IMR-90 (cell line): ENCODE measurements at regions not wholly inside any gene's neighbourhood (a gene's known extent, or its start where the extent isn't known, plus 50 kb on each side); places are given as distances from the start of the nearest gene placed in this dataset.

Experiments used
- ATAC-seq: fragments of 200-7000 bp; cut with Tn5 transposase; 2 replicates; pipeline ENCODE4 v1.9.1; 2020; ENCODE audit warnings: low read depth, mild to moderate bottlenecking, moderate library complexity
- BruUV-seq: library from RNA; stranded (reverse); fragments of 400-500 nt; replicated peaks from 2 replicates; lab custom pipeline; 2021; lab: Mats Ljungman, UMichigan
- CTCF ChIA-PET: fragments of 300-600 bp; formaldehyde crosslinking; extraction: SDS; loops from one replicate; lab custom pipeline; 2021; ENCODE audit warnings: antibody characterized with exemption; lab: Yijun Ruan, JAX
- POLR2A ChIA-PET: fragments of 300-600 bp; sonication (Branson Sonifier 250); formaldehyde crosslinking; loops from one replicate; lab custom pipeline; 2022; ENCODE audit warnings: antibody characterized with exemption; ENCODE audit not compliant: unreplicated experiment; lab: Charles Lee
- DNase-seq: peaks from one replicate; pipeline ENCODE4 v3.0.0; 2013
- H2AFZ ChIP-seq: replicated peaks from 2 replicates; pipeline ENCODE3; 2013; ENCODE audit warnings: low read length, mild to moderate bottlenecking; ENCODE audit not compliant: poor library complexity
- H2AK5ac ChIP-seq: 2 replicates; pipeline ENCODE4 v1.6.1; 2013; ENCODE audit warnings: low read depth, low read length, inconsistent platforms
- H2AK9ac ChIP-seq: replicated peaks from 2 replicates; pipeline ENCODE3; 2013; ENCODE audit warnings: mild to moderate bottlenecking, low read depth, low read length, moderate library complexity; ENCODE audit not compliant: poor library complexity
- H2BK120ac ChIP-seq: 2 replicates; pipeline ENCODE4 v1.6.1; 2013; ENCODE audit warnings: low read depth, low read length, inconsistent platforms
- H2BK15ac ChIP-seq: 3 replicates; pipeline ENCODE4 v1.6.1; 2013; ENCODE audit warnings: low read depth, low read length, inconsistent platforms
- H2BK20ac ChIP-seq: 2 replicates; pipeline ENCODE4 v1.6.1; 2013; ENCODE audit warnings: low read depth, mild to moderate bottlenecking, inconsistent platforms, low read length, moderate library complexity
- H2BK5ac ChIP-seq: 2 replicates; pipeline ENCODE4 v1.6.1; 2013; ENCODE audit warnings: mild to moderate bottlenecking, low read depth, low read length, inconsistent platforms; ENCODE audit not compliant: poor library complexity, severe bottlenecking
- H3K14ac ChIP-seq: replicated peaks from 2 replicates; pipeline ENCODE4 v1.6.1; 2013; ENCODE audit warnings: low read depth, low read length, inconsistent platforms
- H3K18ac ChIP-seq: 2 replicates; pipeline ENCODE4 v1.6.1; 2013; ENCODE audit warnings: low read depth, low read length, control low read depth
- H3K23ac ChIP-seq: 2 replicates; pipeline ENCODE4 v1.6.1; 2013; ENCODE audit warnings: low read depth, low read length, inconsistent platforms
- H3K27ac ChIP-seq: 2 replicates; pipeline ENCODE4 v1.5.1; 2013; ENCODE audit warnings: mild to moderate bottlenecking, control low read depth, low read length; ENCODE audit not compliant: insufficient read depth
- H3K27me3 ChIP-seq: 2 replicates; pipeline ENCODE4 v1.6.1; 2013; ENCODE audit warnings: low read length; ENCODE audit not compliant: control insufficient read depth, insufficient read depth
- H3K36me3 ChIP-seq: 2 replicates; pipeline ENCODE4 v1.6.1; 2013; ENCODE audit warnings: low read length, mixed read lengths; ENCODE audit not compliant: control insufficient read depth, insufficient read depth
- H3K4ac ChIP-seq: 2 replicates; pipeline ENCODE4 v1.6.1; 2013; ENCODE audit warnings: low read depth, low read length, inconsistent platforms
- H3K4me1 ChIP-seq: 2 replicates; pipeline ENCODE4 v1.6.1; 2013; ENCODE audit warnings: low read length, mixed read lengths; ENCODE audit not compliant: control insufficient read depth, insufficient read depth
- H3K4me2 ChIP-seq: 2 replicates; pipeline ENCODE4 v1.6.1; 2013; ENCODE audit warnings: low read depth, mild to moderate bottlenecking, control low read depth, low read length, moderate library complexity
- H3K4me3 ChIP-seq: 2 replicates; pipeline ENCODE4 v1.5.1; 2013; ENCODE audit warnings: low read depth, mild to moderate bottlenecking, control low read depth, low read length, moderate library complexity; ENCODE audit not compliant: insufficient read depth
- H3K56ac ChIP-seq: 2 replicates; pipeline ENCODE4 v1.6.1; 2013; ENCODE audit warnings: low read length, inconsistent platforms; ENCODE audit not compliant: insufficient read depth; ENCODE audit errors: extremely low read depth
- H3K79me1 ChIP-seq, 2 experiments: 2 replicates each; pipeline ENCODE4 v1.6.1; 2013; ENCODE audit warnings: low read length in 2 of 2, inconsistent platforms in 1 of 2, low read depth in 1 of 2
- H3K9ac ChIP-seq: 2 replicates; pipeline ENCODE4 v1.6.1; 2013; ENCODE audit warnings: low read depth, low read length, control low read depth
- H3K9me1 ChIP-seq: 2 replicates; pipeline ENCODE4 v1.6.1; 2013; ENCODE audit warnings: low read length, inconsistent platforms; ENCODE audit not compliant: insufficient read depth
- H3K9me3 ChIP-seq: 2 replicates; pipeline ENCODE4 v1.6.1; 2013; ENCODE audit warnings: low read length; ENCODE audit not compliant: control insufficient read depth, insufficient read depth
- H4K20me1 ChIP-seq: 2 replicates; pipeline ENCODE4 v1.6.1; 2013; ENCODE audit warnings: low read length, inconsistent platforms; ENCODE audit not compliant: insufficient read depth
- H4K5ac ChIP-seq: 2 replicates; pipeline ENCODE4 v1.6.1; 2013; ENCODE audit warnings: mild to moderate bottlenecking, low read depth, low read length, control low read depth
- H4K8ac ChIP-seq, 2 experiments: 2 replicates each; pipeline ENCODE4 v1.6.1; 2013; ENCODE audit warnings: low read depth in 2 of 2, low read length in 2 of 2, control low read depth in 1 of 2, inconsistent platforms in 1 of 2
- H4K91ac ChIP-seq: 2 replicates; pipeline ENCODE4 v1.6.1; 2013; ENCODE audit warnings: low read depth, low read length, inconsistent platforms; ENCODE audit not compliant: insufficient read depth
- BHLHE40 ChIP-seq: fragments of 150-350 bp; IDR thresholded peaks from 2 replicates; pipeline ENCODE4 v1.6.1; 2016; ENCODE audit warnings: mild to moderate bottlenecking, low read depth, low read length
- CEBPB ChIP-seq: IDR thresholded peaks from 2 replicates; pipeline ENCODE4 v1.6.1; 2012; ENCODE audit warnings: low read depth, low read length, improper control_type of control experiment
- FOS ChIP-seq: fragments of 150-350 bp; IDR thresholded peaks from 2 replicates; pipeline ENCODE4 v1.6.1; 2016; ENCODE audit warnings: low read depth, low read length
- MAFK ChIP-seq: IDR thresholded peaks from 2 replicates; pipeline ENCODE4 v1.6.1; 2012; ENCODE audit warnings: low read depth, low read length, improper control_type of control experiment
- MAZ ChIP-seq: IDR thresholded peaks from 2 replicates; pipeline ENCODE4 v1.6.1; 2012; ENCODE audit warnings: low read depth, mild to moderate bottlenecking, low read length, improper control_type of control experiment, moderate library complexity, borderline replicate concordance
- RAD21 ChIP-seq: IDR thresholded peaks from 2 replicates; pipeline ENCODE4 v1.6.1; 2012; ENCODE audit warnings: low read length, improper control_type of control experiment
- RCOR1 ChIP-seq: IDR thresholded peaks from 2 replicates; pipeline ENCODE4 v1.6.1; 2012; ENCODE audit warnings: mild to moderate bottlenecking, low read length, improper control_type of control experiment; ENCODE audit not compliant: insufficient replicate concordance
- SMC3 ChIP-seq: fragments of 150-350 bp; IDR thresholded peaks from 2 replicates; pipeline ENCODE4 v1.6.1; 2016; ENCODE audit warnings: low read depth, mild to moderate bottlenecking, antibody characterized with exemption, low read length, moderate library complexity
- WGBS, 2 experiments: methylation state at CpG; one replicate each; pipeline versions ENCODE4 v1.1.5 to v1.1.7; 2013; ENCODE audit warnings: missing lambda C conversion rate in 2 of 2; ENCODE audit not compliant: insufficient read length in 1 of 2; ENCODE audit errors: extremely low coverage in 2 of 2; 5-methylcytosine and 5-hydroxymethylcytosine counted together
- dilution Hi-C: fragments of 300-500 bp; cut with HindIII; formaldehyde crosslinking; loops from one replicate; pipeline ENCODE4 v1.14.3; 2018; ENCODE audit warnings: low sequenced_read_pairs; ENCODE audit not compliant: unreplicated experiment
- in situ Hi-C: fragments of 300-500 bp; cut with MboI; formaldehyde crosslinking; loops from 3 replicates; pipeline ENCODE4 v1.14.3; 2019; ENCODE audit warnings: low sequenced_read_pairs, inconsistent platforms, mixed read lengths
- intact Hi-C: fragments of 100-400 bp; cut with micrococcal nuclease; formaldehyde crosslinking; loops from 2 replicates; pipeline ENCODE4 v1.10.0; 2022
- TF ChIP-seq, protein P1 (sequence below): conservative IDR thresholded peaks from 2 replicates; pipeline ENCODE4 v1.5.1; 2012; ENCODE audit warnings: mild to moderate bottlenecking, low read depth, low read length, improper control_type of control experiment
- TF ChIP-seq, protein P2 (sequence below): fragments of 150-350 bp; IDR thresholded peaks from 2 replicates; pipeline ENCODE4 v1.6.1; 2017; ENCODE audit warnings: mild to moderate bottlenecking, antibody characterized with exemption, low read length, low read depth
- TF ChIP-seq, protein P3 (sequence below): fragments of 150-350 bp; IDR thresholded peaks from 2 replicates; pipeline ENCODE4 v1.6.1; 2016; ENCODE audit warnings: low read depth, mild to moderate bottlenecking, low read length, moderate library complexity, borderline replicate concordance

DNA sequence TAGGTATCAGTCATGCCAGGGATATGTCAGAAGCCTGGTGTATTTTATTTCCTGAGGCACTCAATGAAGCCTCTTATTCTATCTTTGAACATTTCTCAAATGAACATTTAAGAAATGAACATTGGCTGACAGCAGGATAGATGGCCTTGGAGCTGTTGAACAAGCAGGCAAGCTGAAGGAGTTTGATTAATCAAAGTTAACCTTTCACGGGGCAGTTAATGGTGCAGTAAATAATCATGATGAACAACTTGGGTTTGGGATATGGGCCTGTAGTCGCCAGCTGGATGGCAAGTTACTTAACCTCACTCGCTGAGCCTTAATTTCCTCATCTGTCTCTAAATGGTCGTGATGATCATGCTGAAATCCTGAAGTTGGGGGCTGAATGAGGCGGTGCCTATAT lies 333.0 kb downstream of the SFMBT2 start:
- H3K4ac ChIP-seq: no peak overlapping the region
- no peak overlapping the region for H2AK5ac ChIP-seq
- ATAC-seq (no peak), DNase-seq (no peak)
- no peak overlapping the region for H4K91ac ChIP-seq
- no peak overlapping the region for H2BK15ac ChIP-seq
- no peak overlapping the region for H3K27ac ChIP-seq
- H4K20me1 ChIP-seq: no peaks in the 10 kb centered on the region
- no peak overlapping the region for H3K4me2 ChIP-seq
- H2BK20ac ChIP-seq: no peak overlapping the region
- H4K5ac ChIP-seq: no peak overlapping the region
- peaks cover 3% of the 10 kb centered on the region; the same call in 1 of the 2 replicates for H3K4me1 ChIP-seq
- CTCF ChIA-PET: no interaction called here
- H3K9me3 ChIP-seq: 0 out of 2 replicates have a peak, but pooled peaks cover 2% of the 10 kb centered on the region
- no peaks in the 10 kb centered on the region for H3K9me1 ChIP-seq
- H3K23ac ChIP-seq: no peak overlapping the region
- no peak overlapping the region for H3K56ac ChIP-seq
- H3K79me1 ChIP-seq: no peaks in the 10 kb centered on the region
- POLR2A ChIA-PET: no interaction called here
- intact Hi-C loops (no loop called here), dilution Hi-C loops (no loop called here), in situ Hi-C loops (no loop called here)
- BruUV-seq: no TSS peak
- TF ChIP-seq CEBPB (no peak), BHLHE40 (no peak), MAFK (no peak), RAD21 (no peak), RCOR1 (no peak), FOS (no peak), SMC3 (no peak), MAZ (no peak)
- TF ChIP-seq, protein P1, sequence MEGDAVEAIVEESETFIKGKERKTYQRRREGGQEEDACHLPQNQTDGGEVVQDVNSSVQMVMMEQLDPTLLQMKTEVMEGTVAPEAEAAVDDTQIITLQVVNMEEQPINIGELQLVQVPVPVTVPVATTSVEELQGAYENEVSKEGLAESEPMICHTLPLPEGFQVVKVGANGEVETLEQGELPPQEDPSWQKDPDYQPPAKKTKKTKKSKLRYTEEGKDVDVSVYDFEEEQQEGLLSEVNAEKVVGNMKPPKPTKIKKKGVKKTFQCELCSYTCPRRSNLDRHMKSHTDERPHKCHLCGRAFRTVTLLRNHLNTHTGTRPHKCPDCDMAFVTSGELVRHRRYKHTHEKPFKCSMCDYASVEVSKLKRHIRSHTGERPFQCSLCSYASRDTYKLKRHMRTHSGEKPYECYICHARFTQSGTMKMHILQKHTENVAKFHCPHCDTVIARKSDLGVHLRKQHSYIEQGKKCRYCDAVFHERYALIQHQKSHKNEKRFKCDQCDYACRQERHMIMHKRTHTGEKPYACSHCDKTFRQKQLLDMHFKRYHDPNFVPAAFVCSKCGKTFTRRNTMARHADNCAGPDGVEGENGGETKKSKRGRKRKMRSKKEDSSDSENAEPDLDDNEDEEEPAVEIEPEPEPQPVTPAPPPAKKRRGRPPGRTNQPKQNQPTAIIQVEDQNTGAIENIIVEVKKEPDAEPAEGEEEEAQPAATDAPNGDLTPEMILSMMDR: no peak
- TF ChIP-seq, protein P2, sequence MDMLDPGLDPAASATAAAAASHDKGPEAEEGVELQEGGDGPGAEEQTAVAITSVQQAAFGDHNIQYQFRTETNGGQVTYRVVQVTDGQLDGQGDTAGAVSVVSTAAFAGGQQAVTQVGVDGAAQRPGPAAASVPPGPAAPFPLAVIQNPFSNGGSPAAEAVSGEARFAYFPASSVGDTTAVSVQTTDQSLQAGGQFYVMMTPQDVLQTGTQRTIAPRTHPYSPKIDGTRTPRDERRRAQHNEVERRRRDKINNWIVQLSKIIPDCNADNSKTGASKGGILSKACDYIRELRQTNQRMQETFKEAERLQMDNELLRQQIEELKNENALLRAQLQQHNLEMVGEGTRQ: no peak
- TF ChIP-seq, protein P3, sequence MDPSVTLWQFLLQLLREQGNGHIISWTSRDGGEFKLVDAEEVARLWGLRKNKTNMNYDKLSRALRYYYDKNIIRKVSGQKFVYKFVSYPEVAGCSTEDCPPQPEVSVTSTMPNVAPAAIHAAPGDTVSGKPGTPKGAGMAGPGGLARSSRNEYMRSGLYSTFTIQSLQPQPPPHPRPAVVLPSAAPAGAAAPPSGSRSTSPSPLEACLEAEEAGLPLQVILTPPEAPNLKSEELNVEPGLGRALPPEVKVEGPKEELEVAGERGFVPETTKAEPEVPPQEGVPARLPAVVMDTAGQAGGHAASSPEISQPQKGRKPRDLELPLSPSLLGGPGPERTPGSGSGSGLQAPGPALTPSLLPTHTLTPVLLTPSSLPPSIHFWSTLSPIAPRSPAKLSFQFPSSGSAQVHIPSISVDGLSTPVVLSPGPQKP: no peak
- H2BK5ac ChIP-seq: no peak overlapping the region
- H2AK9ac ChIP-seq: no peak overlapping the region
- no peak overlapping the region for H2BK120ac ChIP-seq
- WGBS, 2 experiments: 71% methylated on average over 1 of the region's 5 CpGs; no CpG with 5 or more reads in 1 of the 2 experiments
- H3K18ac ChIP-seq: no peak overlapping the region
- H4K8ac ChIP-seq: no peak overlapping the region
- no peak overlapping the region for H3K9ac ChIP-seq
- H3K4me3 ChIP-seq: no peak overlapping the region
- no peaks in the 10 kb centered on the region for H3K36me3 ChIP-seq
- H2AFZ ChIP-seq: no peak overlapping the region
- H3K27me3 ChIP-seq: peaks cover 2% of the 10 kb centered on the region; the same call in 1 of the 2 replicates
- no peak overlapping the region for H3K14ac ChIP-seq
